ENCODE measurements at regions not wholly inside any gene's neighbourhood (a gene's known extent, or its start where the extent isn't known, plus 50 kb on each side); places are given as distances from the start of the nearest gene placed in this dataset.

DNA sequence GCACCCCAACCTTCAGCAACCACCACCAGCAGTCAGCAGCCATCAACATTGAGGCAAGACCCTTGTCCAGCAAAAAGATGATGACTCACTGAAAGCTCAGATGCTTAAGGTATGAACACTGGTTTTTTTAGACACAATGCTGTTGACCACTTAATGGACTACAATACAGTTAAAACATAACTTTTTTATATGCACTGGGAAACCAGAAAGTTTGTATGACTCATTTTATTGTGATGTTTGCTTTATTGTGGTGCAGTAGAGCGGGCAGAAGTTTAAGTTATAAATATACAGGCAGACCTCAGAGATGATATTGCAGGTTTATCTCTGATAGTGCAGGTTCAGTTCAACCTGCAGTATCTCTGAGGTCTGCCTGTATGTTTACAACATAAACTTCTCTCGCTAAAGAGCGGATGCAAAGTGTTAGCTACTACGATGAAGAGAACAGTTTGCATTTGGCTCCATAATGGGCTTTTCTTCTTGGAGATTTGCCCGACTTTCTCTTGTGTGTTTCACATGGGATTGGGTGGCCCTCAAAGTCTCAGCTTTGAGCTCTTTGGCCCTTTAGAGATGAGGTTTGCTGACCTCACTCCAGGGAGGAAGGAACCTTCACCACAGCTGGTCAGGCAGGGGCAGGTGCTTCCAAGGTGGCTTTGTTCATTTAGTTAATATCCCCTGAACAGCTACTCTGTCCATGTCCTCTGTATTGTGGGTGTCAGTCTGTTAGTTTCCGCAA is 84.4 kb upstream of the SHH start:
- no peak for DNase-seq
- no peaks in the 10 kb centered on the region for H3K27me3 ChIP-seq (ENCODE audit: control insufficient read depth in 3 of 3, insufficient read depth in 3 of 3, low read length in 3 of 3)
- no peaks in the 10 kb centered on the region for H3K36me3 ChIP-seq (ENCODE audit: control insufficient read depth in 3 of 3, insufficient read depth in 2 of 3, low read depth in 1 of 3, low read length in 3 of 3)
- no peaks in the 10 kb centered on the region for H3K4me1 ChIP-seq (ENCODE audit: control insufficient read depth in 3 of 3, insufficient read depth in 2 of 3, low read depth in 1 of 3, low read length in 2 of 3)
- no peak for FAIRE-seq
- no peak overlapping the region for H3K27ac ChIP-seq (ENCODE audit: low read depth in 1 of 3, low read length in 2 of 3)
- WGBS, 3 donors: 36 to 71% (median 40%) methylated on average over 6 of the region's 6 CpGs
- peaks cover 0 to 19% of the 10 kb centered on the region in 2 donors for H3K9me3 ChIP-seq (ENCODE audit: control insufficient read depth in 2 of 2, insufficient read depth in 1 of 2, low read depth in 1 of 2, low read length in 1 of 2)
- no peak overlapping the region for H3K4me3 ChIP-seq (ENCODE audit: low read depth in 1 of 3, low read length in 3 of 3)

DNA sequence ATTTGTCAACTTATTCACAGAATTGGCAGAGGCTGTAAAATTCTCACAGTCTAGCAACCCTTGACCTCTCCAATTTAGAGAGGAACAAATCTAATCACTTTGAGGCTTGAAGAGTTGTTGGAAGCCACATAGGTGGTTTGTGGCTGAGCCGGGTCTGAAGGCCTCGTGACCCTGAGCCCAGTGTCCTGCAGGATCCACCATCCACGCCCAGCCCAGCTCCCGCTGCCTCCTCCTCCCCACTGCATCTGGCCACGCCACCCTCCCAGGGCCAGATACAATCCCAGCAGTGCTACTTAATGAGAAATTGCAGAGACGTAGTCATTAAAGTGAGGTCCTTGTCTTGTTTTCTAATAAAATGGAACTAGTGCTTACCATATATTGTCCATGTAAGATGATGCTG is 81.4 kb upstream of the SHH start:
- H3K9me3 ChIP-seq (ENCODE audit: control insufficient read depth in 2 of 2, insufficient read depth in 1 of 2, low read depth in 1 of 2, low read length in 1 of 2): no peaks in the 10 kb centered on the region
- no peak overlapping the region for H3K4me3 ChIP-seq (ENCODE audit: low read depth in 1 of 3, low read length in 3 of 3)
- WGBS, 3 donors: 70 to 83% (median 77%) methylated on average over 6 of the region's 6 CpGs
- FAIRE-seq (no peak), DNase-seq (no peak)
- H3K36me3 ChIP-seq (ENCODE audit: control insufficient read depth in 3 of 3, insufficient read depth in 2 of 3, low read depth in 1 of 3, low read length in 3 of 3): no peaks in the 10 kb centered on the region
- no peak overlapping the region for H3K27ac ChIP-seq (ENCODE audit: low read depth in 1 of 3, low read length in 2 of 3)
- H3K27me3 ChIP-seq (ENCODE audit: control insufficient read depth in 3 of 3, insufficient read depth in 3 of 3, low read length in 3 of 3): no peaks in the 10 kb centered on the region
- H3K4me1 ChIP-seq (ENCODE audit: control insufficient read depth in 3 of 3, insufficient read depth in 2 of 3, low read depth in 1 of 3, low read length in 2 of 3): peaks cover 0 to 14% (median 0%) of the 10 kb centered on the region in 3 donors

DNA sequence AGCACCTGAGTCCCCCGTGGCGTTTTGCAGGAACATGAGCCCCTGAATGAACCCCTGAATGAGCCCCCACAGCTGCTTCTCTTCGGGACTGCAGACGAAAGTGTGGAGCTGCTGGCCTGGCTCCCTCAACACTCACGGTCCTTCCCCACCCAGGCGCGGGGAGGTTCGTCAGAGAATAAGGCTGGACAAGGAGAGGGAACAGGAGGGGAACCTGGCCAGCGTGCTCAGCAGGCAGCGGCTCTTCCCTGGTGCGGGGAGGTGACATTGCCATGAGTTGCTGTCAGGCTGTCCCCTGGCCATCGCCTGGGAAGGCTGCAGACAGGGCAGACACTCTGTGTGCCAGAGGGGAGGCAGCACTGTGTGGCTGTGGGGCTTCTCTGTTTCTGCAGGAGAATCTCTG is 80.9 kb upstream of the SHH start:
- Histone ChIP-seq H3K36me3 (ENCODE audit: control insufficient read depth in 3 of 3, insufficient read depth in 2 of 3, low read depth in 1 of 3, low read length in 3 of 3) (no peaks in the 10 kb centered on the region), H3K4me3 (ENCODE audit: low read depth in 1 of 3, low read length in 3 of 3) (no peak overlapping the region), H3K27me3 (ENCODE audit: control insufficient read depth in 3 of 3, insufficient read depth in 3 of 3, low read length in 3 of 3) (no peaks in the 10 kb centered on the region), H3K27ac (ENCODE audit: low read depth in 1 of 3, low read length in 2 of 3) (no peak overlapping the region), H3K4me1 (ENCODE audit: control insufficient read depth in 3 of 3, insufficient read depth in 2 of 3, low read depth in 1 of 3, low read length in 2 of 3) (peaks cover 0 to 14% (median 0%) of the 10 kb centered on the region in 3 donors), H3K9me3 (ENCODE audit: control insufficient read depth in 2 of 2, insufficient read depth in 1 of 2, low read depth in 1 of 2, low read length in 1 of 2) (no peaks in the 10 kb centered on the region)
- 77 to 85% (median 84%) methylated on average over 11 to 12 of the region's 12 CpGs for WGBS, 3 donors
- DNase-seq: no peak
- no peak for FAIRE-seq

DNA sequence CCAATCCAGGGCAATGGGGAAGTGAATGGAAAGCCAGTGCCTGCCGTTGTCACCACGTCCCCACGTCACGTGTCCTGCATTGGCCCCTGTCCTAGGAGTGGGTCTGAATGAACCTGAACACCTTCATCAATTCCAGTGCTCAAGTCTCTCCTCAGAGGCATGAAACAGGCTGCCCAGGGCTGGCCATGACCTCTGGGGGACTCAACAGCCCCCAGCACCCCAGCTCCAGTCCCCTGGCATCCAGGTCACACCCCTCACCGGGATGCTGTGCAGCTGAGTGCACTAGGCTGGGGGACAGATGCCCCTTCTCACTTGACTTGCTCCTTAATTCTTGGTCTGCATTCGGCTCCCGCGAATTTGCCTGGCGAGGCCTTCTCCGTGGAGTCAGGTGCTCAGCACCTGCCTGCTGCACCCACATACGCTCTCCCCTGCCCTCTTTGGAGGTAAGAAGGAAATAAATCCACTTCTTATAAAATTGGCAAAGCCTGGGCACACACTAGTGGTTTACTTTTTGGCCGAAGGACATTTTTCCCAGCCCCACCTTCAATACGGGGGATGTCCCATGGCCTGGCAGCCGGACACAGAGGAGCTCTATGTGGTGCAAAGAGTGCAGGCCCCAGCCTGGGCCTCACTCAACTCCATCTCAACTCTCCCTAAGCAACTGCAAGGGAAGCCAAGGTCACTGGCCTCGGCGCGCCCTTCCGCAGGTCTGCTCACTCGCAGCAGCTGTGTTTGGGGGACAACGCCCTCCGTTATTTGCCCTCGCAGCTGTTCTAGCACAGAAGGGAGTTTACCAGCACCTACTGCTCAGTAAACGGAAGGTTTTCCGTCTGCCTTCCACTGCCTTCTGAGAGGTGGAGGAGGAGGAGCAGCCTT is 77.6 kb upstream of the SHH start:
- WGBS, 3 donors: 27 to 71% (median 50%) methylated on average over 24 of the region's 24 CpGs
- Histone ChIP-seq H3K36me3 (ENCODE audit: control insufficient read depth in 3 of 3, insufficient read depth in 2 of 3, low read depth in 1 of 3, low read length in 3 of 3) (no peaks in the 10 kb centered on the region), H3K27ac (ENCODE audit: low read depth in 1 of 3, low read length in 2 of 3) (peak overlapping the region in 2 of 3 donors; percentile 6 to 11), H3K27me3 (ENCODE audit: control insufficient read depth in 3 of 3, insufficient read depth in 3 of 3, low read length in 3 of 3) (no peaks in the 10 kb centered on the region), H3K4me1 (ENCODE audit: control insufficient read depth in 3 of 3, insufficient read depth in 2 of 3, low read depth in 1 of 3, low read length in 2 of 3) (peaks cover 0 to 14% (median 0%) of the 10 kb centered on the region in 3 donors), H3K4me3 (ENCODE audit: low read depth in 1 of 3, low read length in 3 of 3) (no peak overlapping the region), H3K9me3 (ENCODE audit: control insufficient read depth in 2 of 2, insufficient read depth in 1 of 2, low read depth in 1 of 2, low read length in 1 of 2) (no peaks in the 10 kb centered on the region)
- DNase-seq (peak; percentile 74 to 77), FAIRE-seq (no peak)

DNA sequence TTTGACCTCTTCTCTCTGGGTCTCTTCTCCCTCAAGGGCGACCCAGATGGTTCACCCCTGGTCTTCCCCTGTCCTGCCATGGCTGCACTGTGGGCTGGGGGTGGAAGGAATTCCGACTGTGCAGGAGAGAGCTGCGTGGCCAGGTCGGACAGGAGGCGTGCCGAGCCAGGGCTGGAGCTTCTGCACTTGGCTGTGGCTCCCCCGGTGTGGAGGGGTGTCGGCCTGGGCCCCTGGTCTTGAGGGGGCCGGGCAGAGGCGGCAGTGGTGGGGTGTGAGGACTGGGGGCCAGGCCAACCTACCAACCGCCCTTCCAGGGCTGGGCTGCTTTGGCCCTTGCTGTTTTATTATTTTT is 74.9 kb upstream of the SHH start:
- H3K4me1 ChIP-seq (ENCODE audit: control insufficient read depth in 3 of 3, insufficient read depth in 2 of 3, low read depth in 1 of 3, low read length in 2 of 3): peaks cover 0 to 14% (median 0%) of the 10 kb centered on the region in 3 donors
- H3K36me3 ChIP-seq (ENCODE audit: control insufficient read depth in 3 of 3, insufficient read depth in 2 of 3, low read depth in 1 of 3, low read length in 3 of 3): no peaks in the 10 kb centered on the region
- no peak overlapping the region for H3K4me3 ChIP-seq (ENCODE audit: low read depth in 1 of 3, low read length in 3 of 3)
- WGBS, 3 donors: 82 to 92% (median 90%) methylated on average over 11 of the region's 11 CpGs
- DNase-seq (no peak), FAIRE-seq (no peak)
- H3K9me3 ChIP-seq (ENCODE audit: control insufficient read depth in 2 of 2, insufficient read depth in 1 of 2, low read depth in 1 of 2, low read length in 1 of 2): no peaks in the 10 kb centered on the region
- no peaks in the 10 kb centered on the region for H3K27me3 ChIP-seq (ENCODE audit: control insufficient read depth in 3 of 3, insufficient read depth in 3 of 3, low read length in 3 of 3)
- no peak overlapping the region for H3K27ac ChIP-seq (ENCODE audit: low read depth in 1 of 3, low read length in 2 of 3)

DNA sequence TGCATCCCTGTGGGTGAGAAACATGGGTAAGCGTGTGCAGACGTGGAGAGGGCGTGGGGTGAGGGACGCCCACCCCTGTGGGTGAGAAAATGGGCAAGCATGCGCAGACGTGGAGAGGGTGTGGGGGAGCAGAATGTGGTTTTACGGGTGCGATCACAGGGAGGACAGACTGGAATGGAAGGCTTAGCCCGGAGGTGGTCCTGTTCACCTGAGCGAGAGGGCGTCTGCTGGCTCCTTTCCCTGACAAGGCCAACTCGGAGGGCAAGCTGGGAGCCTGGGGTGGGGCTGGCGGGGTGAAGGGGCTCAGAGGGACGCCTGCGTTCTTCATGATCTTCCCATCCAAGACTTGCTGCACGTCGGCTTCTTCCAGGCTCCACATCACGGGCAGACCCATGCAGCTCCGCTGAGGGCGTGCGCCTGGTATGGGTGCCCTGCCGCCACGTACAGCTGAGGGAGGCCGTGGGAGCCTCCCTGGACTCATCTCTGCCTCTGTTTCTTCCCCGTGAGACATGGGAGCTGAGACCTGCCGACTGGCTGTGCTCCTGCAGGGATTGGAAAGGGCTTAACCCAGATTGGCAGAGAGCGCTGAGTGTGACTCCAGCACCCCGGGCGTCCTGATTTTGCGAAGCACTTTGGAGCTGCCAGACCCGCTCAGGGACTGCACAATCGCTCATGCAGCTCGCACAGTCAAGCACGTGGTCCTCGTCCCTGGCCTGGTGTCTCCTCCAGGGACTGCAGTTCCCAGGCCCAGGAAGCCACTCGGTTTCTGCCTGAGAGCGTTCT is 74.3 kb upstream of the SHH start:
- no peaks in the 10 kb centered on the region for H3K9me3 ChIP-seq (ENCODE audit: control insufficient read depth in 2 of 2, insufficient read depth in 1 of 2, low read depth in 1 of 2, low read length in 1 of 2)
- peaks cover 0 to 14% (median 0%) of the 10 kb centered on the region in 3 donors for H3K4me1 ChIP-seq (ENCODE audit: control insufficient read depth in 3 of 3, insufficient read depth in 2 of 3, low read depth in 1 of 3, low read length in 2 of 3)
- FAIRE-seq (no peak), DNase-seq (no peak)
- H3K27me3 ChIP-seq (ENCODE audit: control insufficient read depth in 3 of 3, insufficient read depth in 3 of 3, low read length in 3 of 3): no peaks in the 10 kb centered on the region
- H3K36me3 ChIP-seq (ENCODE audit: control insufficient read depth in 3 of 3, insufficient read depth in 2 of 3, low read depth in 1 of 3, low read length in 3 of 3): no peaks in the 10 kb centered on the region
- no peak overlapping the region for H3K27ac ChIP-seq (ENCODE audit: low read depth in 1 of 3, low read length in 2 of 3)
- 87 to 95% (median 88%) methylated on average over 36 to 37 of the region's 37 CpGs for WGBS, 3 donors
- no peak overlapping the region for H3K4me3 ChIP-seq (ENCODE audit: low read depth in 1 of 3, low read length in 3 of 3)

DNA sequence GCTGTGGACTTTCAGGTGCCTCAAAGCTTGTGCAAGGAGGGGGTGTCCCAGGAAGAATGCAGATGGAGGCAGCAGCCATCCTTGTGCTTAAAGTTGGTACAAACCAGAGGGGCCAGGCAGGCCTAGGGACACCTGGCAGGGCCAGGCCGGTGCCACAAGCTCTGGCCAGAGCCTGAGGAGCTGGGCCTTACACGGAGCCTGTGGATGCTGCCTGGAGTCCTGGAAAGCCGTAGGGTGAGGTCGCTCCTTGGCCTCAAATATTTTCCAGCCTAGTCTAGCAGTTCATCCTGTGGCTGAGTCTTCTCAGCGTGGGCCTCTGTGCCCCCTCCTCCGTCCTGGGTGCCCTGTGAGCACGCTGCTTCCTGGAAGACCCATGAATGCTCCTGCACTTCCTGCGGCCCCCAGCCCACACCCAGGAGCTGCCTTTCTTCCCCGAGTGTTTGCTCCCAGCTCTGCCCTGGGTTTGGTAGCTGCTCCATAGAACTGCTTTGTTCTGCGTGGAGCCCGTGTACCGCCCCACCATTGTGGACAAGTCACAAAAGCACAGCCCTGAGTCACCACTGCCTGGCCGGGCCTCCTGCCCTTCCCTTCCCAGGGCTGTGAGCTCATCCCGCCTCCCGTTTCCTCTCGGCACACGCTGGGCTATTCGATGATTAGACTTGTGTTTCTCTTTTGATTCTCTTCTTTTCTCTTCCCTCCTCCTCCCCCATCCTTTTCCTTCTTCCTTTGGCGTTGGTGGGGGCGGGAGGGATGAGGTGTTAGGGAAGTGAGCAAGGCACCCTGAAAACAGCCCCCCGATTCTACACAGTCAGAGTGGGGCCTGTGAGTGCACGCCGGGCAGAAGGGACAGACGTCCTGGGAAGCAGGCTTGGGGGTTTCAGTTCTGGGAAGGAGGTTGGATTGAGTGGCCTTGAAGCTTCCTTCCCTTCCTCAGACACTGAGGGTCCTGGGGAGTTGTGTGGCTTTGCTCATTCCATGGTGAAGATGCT is 73.2 kb upstream of the SHH start:
- peaks cover 0 to 8% (median 0%) of the 10 kb centered on the region in 3 donors for H3K4me1 ChIP-seq (ENCODE audit: control insufficient read depth in 3 of 3, insufficient read depth in 2 of 3, low read depth in 1 of 3, low read length in 2 of 3)
- H3K36me3 ChIP-seq (ENCODE audit: control insufficient read depth in 3 of 3, insufficient read depth in 2 of 3, low read depth in 1 of 3, low read length in 3 of 3): no peaks in the 10 kb centered on the region
- H3K9me3 ChIP-seq (ENCODE audit: control insufficient read depth in 2 of 2, insufficient read depth in 1 of 2, low read depth in 1 of 2, low read length in 1 of 2): no peaks in the 10 kb centered on the region
- DNase-seq (peak; percentile 31 to 37), FAIRE-seq (no peak)
- no peaks in the 10 kb centered on the region for H3K27me3 ChIP-seq (ENCODE audit: control insufficient read depth in 3 of 3, insufficient read depth in 3 of 3, low read length in 3 of 3)
- no peak overlapping the region for H3K4me3 ChIP-seq (ENCODE audit: low read depth in 1 of 3, low read length in 3 of 3)
- no peak overlapping the region for H3K27ac ChIP-seq (ENCODE audit: low read depth in 1 of 3, low read length in 2 of 3)
- WGBS, 3 donors: 50 to 56% (median 54%) methylated on average over 23 to 24 of the region's 24 CpGs
